ENCODE measurements at regions not wholly inside any gene's neighbourhood (a gene's known extent, or its start where the extent isn't known, plus 50 kb on each side); places are given as distances from the start of the nearest gene placed in this dataset.
A peak's percentile ranks its signal among the peaks of the same experiment; 100 is the strongest.

GRCh38 chr9:89814340-89815040, 209.7 kb downstream of the GADD45G start:
- TF ChIP-seq CTCF (IDR thresholded peaks at IDR 0.05): no peak
- H3K27me3 ChIP-seq: peaks cover 0 to 5% (median 0%) of the 10 kb centered on the region in 7 donors
- WGBS, 2 donors: 42 to 54% methylated on average over 9 of the region's 9 CpGs
- peaks cover 0 to 54% (median 23%) of the 10 kb centered on the region in 9 donors for H3K4me1 ChIP-seq
- ATAC-seq (peak in 5 of 8 donors; percentile 22 to 69 (median 53)), DNase-seq (no peak)
- intact Hi-C loops (cut with DNase I): no loop called here
- no peaks in the 10 kb centered on the region for H3K9me3 ChIP-seq
- no peak overlapping the region for H3K4me3 ChIP-seq
- H3K27ac ChIP-seq: peak overlapping the region in 1 of 10 donors; percentile 47
- no peaks in the 10 kb centered on the region for H3K36me3 ChIP-seq

GRCh38 chr9:89815061-89815902, 210.5 kb downstream of the GADD45G start:
- DNase-seq (no peak), ATAC-seq (no peak)
- Histone ChIP-seq H3K36me3 (no peaks in the 10 kb centered on the region), H3K4me3 (no peak overlapping the region), H3K9me3 (no peaks in the 10 kb centered on the region), H3K27me3 (peaks cover 0 to 5% (median 0%) of the 10 kb centered on the region in 7 donors), H3K4me1 (peaks cover 0 to 47% (median 23%) of the 10 kb centered on the region in 9 donors), H3K27ac (no peak overlapping the region)
- 79 to 86% methylated on average over 9 of the region's 9 CpGs for WGBS, 2 donors
- intact Hi-C loops (cut with DNase I): no loop called here
- no peak for TF ChIP-seq CTCF (IDR thresholded peaks at IDR 0.05)

GRCh38 chr9:89815903-89816573, 211.2 kb downstream of the GADD45G start:
- 53 to 66% methylated on average over 10 of the region's 10 CpGs for WGBS, 2 donors
- H3K36me3 ChIP-seq: no peaks in the 10 kb centered on the region
- intact Hi-C loops (cut with DNase I): no loop called here
- no peaks in the 10 kb centered on the region for H3K9me3 ChIP-seq
- peak; percentile 56 to 63 for DNase-seq
- peaks cover 0 to 6% (median 0%) of the 10 kb centered on the region in 7 donors for H3K27me3 ChIP-seq
- no peak for TF ChIP-seq CTCF (IDR thresholded peaks at IDR 0.05)
- H3K4me1 ChIP-seq: peaks cover 0 to 40% (median 23%) of the 10 kb centered on the region in 9 donors
- H3K27ac ChIP-seq: peak overlapping the region in 1 of 10 donors; percentile 53
- peak; percentile 28 to 78 (median 66) for ATAC-seq
- no peak overlapping the region for H3K4me3 ChIP-seq
